ENCODE measurements at regions not wholly inside any gene's neighbourhood (a gene's known extent, or its start where the extent isn't known, plus 50 kb on each side); places are given as distances from the start of the nearest gene placed in this dataset.
"Not testable (repeated sequence)": the region's sequence is repeated elsewhere in the genome, so short reads cannot be mapped to it uniquely, and the experiment has no call there.

- DNase-seq = not testable (repeated sequence)
Observed at GRCh38 chr3:181925841-181926240, 214.1 kb downstream of the SOX2 start.

- no peak for DNase-seq
Observed at GRCh38 chr3:181929501-181929900, 217.8 kb downstream of the SOX2 start.

- no peak for DNase-seq
Observed at GRCh38 chr3:181930105-181930504, 218.4 kb downstream of the SOX2 start.

- DNase-seq = no peak
Observed at GRCh38 chr3:181932039-181932438, 220.3 kb downstream of the SOX2 start.

GRCh38 chr3:181933052-181933618 is 221.4 kb downstream of the SOX2 start:
- no peak for DNase-seq

- no peak for DNase-seq
Observed at GRCh38 chr3:181935915-181936314, 224.2 kb downstream of the SOX2 start.

- no peak for DNase-seq
Observed at GRCh38 chr3:181936774-181937173, 225.0 kb downstream of the SOX2 start.

GRCh38 chr3:181938580-181938979 is 226.9 kb downstream of the SOX2 start:
- DNase-seq = not testable (repeated sequence)

GRCh38 chr3:181940703-181941102 is 229.0 kb downstream of the SOX2 start:
- DNase-seq = no peak

GRCh38 chr3:181941250-181941649 is 229.5 kb downstream of the SOX2 start:
- DNase-seq = no peak

- DNase-seq = no peak
Observed at GRCh38 chr3:181943285-181943684, 231.6 kb downstream of the SOX2 start.

- DNase-seq = no peak
Observed at GRCh38 chr3:181947606-181948005, 235.9 kb downstream of the SOX2 start.

- no peak for DNase-seq
Observed at GRCh38 chr3:181948286-181948685, 236.6 kb downstream of the SOX2 start.

- no peak for DNase-seq
Observed at GRCh38 chr3:181952221-181952620, 240.5 kb downstream of the SOX2 start.

GRCh38 chr3:181952929-181953328 is 241.2 kb downstream of the SOX2 start:
- DNase-seq = no peak

GRCh38 chr3:181955566-181955965 is 243.8 kb downstream of the SOX2 start:
- no peak for DNase-seq

GRCh38 chr3:181956122-181956521 is 244.4 kb downstream of the SOX2 start:
- DNase-seq = no peak

- no peak for DNase-seq
Observed at GRCh38 chr3:181966393-181966792, 254.7 kb downstream of the SOX2 start.

GRCh38 chr3:181969925-181970324 is 258.2 kb downstream of the SOX2 start:
- DNase-seq = no peak

- no peak for DNase-seq
Observed at GRCh38 chr3:181971424-181971823, 259.7 kb downstream of the SOX2 start.

- DNase-seq = no peak
Observed at GRCh38 chr3:181974198-181974597, 262.5 kb downstream of the SOX2 start.

- DNase-seq = no peak
Observed at GRCh38 chr3:181976526-181976925, 264.8 kb downstream of the SOX2 start.

- no peak for DNase-seq
Observed at GRCh38 chr3:181985386-181985785, 273.7 kb downstream of the SOX2 start.

- DNase-seq = peak; percentile 17 to 58
Observed at GRCh38 chr3:181987736-181988135, 276.0 kb downstream of the SOX2 start.

- no peak for DNase-seq
Observed at GRCh38 chr3:181998828-181999227, 287.1 kb downstream of the SOX2 start.

- no peak for DNase-seq
Observed at GRCh38 chr3:181999314-181999713, 287.6 kb downstream of the SOX2 start.
